Keratinocyte (primary cell): ENCODE measurements at regions not wholly inside any gene's neighbourhood (a gene's known extent, or its start where the extent isn't known, plus 50 kb on each side); places are given as distances from the start of the nearest gene placed in this dataset.

Experiments
- CTCF ChIP-seq, 3 experiments: IDR thresholded peaks in 1 of 3; conservative IDR thresholded peaks in 1 of 3; optimal IDR thresholded peaks in 1 of 3; 2 replicates in 2 of 3; 3 replicates in 1 of 3; pipeline versions ENCODE3 to v1.5.1; 2011; ENCODE audit warnings: low read length in 3 of 3, mild to moderate bottlenecking in 3 of 3, moderate library complexity in 2 of 3, control low read depth in 1 of 3, inconsistent platforms in 1 of 3; ENCODE audit not compliant: insufficient read depth in 2 of 3; ENCODE audit errors: extremely low read depth in 1 of 3
- EZH2 ChIP-seq: IDR thresholded peaks from one replicate; pipeline ENCODE4 v1.6.1; 2012; ENCODE audit warnings: inconsistent platforms, mild to moderate bottlenecking, low read length, moderate library complexity

- TF ChIP-seq CTCF (optimal IDR thresholded peaks at IDR 0.05 in 1 of 3, IDR thresholded peaks at IDR 0.05 in 1 of 3, conservative IDR thresholded peaks at IDR 0.05 in 1 of 3; ENCODE audit: extremely low read depth in 1 of 3, insufficient read depth in 2 of 3, low read length in 3 of 3) (no peak), EZH2 (no peak)
Observed at GRCh38 chr9:109856785-109857184, 76.8 kb downstream of the PALM2AKAP2 start.
